Activated T-helper 2 cell treated with anti-CD3 and anti-CD28 coated beads, Interferon-gamma antibody, Interleukin-2, Interleukin-4, amounts not matched to agents 10 μg/mL and 5 μg/mL and 100 μg/mL, durations not matched to agents 14 hours and 24 hours and 36 hours (primary cell): ENCODE measurements at regions not wholly inside any gene's neighbourhood (a gene's known extent, or its start where the extent isn't known, plus 50 kb on each side); places are given as distances from the start of the nearest gene placed in this dataset.

Experiments used
- DNase-seq: peaks from one replicate; pipeline ENCODE4 v3.0.0; 2021; ENCODE audit warnings: low spot score
- H3K27ac Mint-ChIP-seq: one replicate; pipeline ENCODE4 v1.8.0; 2021; ENCODE audit warnings: mixed read lengths
- H3K27me3 Mint-ChIP-seq: one replicate; pipeline ENCODE4 v1.8.0; 2021; ENCODE audit warnings: low read depth, mixed read lengths
- H3K36me3 Mint-ChIP-seq: one replicate; pipeline ENCODE4 v1.8.0; 2021; ENCODE audit warnings: low read depth, mixed read lengths
- H3K4me1 Mint-ChIP-seq: one replicate; pipeline ENCODE4 v1.8.0; 2021; ENCODE audit warnings: low read depth, mixed read lengths
- H3K4me3 Mint-ChIP-seq: one replicate; pipeline ENCODE4 v1.8.0; 2021; ENCODE audit warnings: low read depth, mild to moderate bottlenecking, moderate library complexity, mixed read lengths
- H3K9me3 Mint-ChIP-seq: one replicate; pipeline ENCODE4 v1.8.0; 2021; ENCODE audit warnings: mixed read lengths
- intact Hi-C: fragments of 100-400 bp; cut with micrococcal nuclease; formaldehyde crosslinking; loops from one replicate; pipeline ENCODE4 v1.15.1; 2023

DNA sequence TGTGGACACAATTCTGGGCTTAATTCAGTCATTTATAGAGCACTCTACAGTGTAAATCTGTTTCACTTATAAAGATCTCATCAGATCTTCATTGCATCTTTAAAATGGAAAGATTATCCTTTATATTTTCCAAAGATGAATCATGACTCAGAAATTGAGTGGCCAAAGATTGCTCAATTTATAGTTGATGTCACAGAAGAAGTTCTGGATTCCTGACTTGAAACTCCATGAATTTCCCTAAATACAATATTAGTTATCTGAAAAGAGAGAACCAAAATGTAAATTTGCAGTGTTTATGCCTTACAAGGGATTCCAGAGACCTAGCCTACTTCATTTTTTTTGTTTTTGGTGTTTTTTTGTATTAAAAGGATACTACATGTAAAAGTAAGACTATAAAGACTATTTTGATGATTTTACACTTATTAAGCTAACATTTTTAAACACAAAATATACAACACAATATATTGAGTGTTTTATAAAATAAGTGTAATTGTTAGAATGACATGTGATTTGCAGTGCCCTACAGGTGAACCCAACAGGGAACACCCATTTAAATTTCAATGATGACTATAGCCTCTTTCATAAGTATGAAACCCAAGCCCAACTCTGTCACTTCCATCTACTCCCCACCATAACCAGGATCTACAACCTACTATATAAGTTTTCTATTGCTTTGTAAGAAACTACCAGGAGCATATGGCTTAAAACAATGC is 183.5 kb downstream of the PCDH7 start:
- H3K4me3 Mint-ChIP-seq = no peak overlapping the region
- intact Hi-C loops = no loop called here
- H3K4me1 Mint-ChIP-seq = no peaks in the 10 kb centered on the region

DNA sequence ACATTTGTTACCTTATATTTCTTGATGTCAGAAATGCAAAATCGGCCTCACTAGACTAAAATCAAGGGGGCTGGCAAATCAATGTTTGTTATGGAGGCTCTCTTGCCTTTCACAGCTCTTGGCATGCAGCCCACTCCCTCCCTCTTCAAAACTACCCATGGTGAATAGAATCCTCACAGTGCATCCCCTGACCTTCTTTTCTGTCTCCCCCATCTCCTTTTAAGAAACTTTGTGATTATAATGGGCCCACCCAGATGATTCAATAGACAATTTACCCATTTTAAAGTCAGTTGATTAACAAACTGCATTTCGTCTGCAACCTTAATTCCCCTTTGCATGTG is 184.0 kb downstream of the PCDH7 start:
- intact Hi-C loops = no loop called here
- no peak for DNase-seq
- H3K4me3 Mint-ChIP-seq = no peak overlapping the region
- H3K27ac Mint-ChIP-seq = no peak overlapping the region
- H3K36me3 Mint-ChIP-seq = no peaks in the 10 kb centered on the region
- H3K9me3 Mint-ChIP-seq = peaks cover 27% of the 10 kb centered on the region
- no peaks in the 10 kb centered on the region for H3K4me1 Mint-ChIP-seq
- no peaks in the 10 kb centered on the region for H3K27me3 Mint-ChIP-seq

More for the DNA sequence above, 183.5 kb downstream of the PCDH7 start:
- Mint-ChIP-seq H3K27me3 (no peaks in the 10 kb centered on the region), H3K36me3 (no peaks in the 10 kb centered on the region), H3K9me3 (peaks cover 31% of the 10 kb centered on the region), H3K27ac (no peak overlapping the region)
- DNase-seq = no peak

DNA sequence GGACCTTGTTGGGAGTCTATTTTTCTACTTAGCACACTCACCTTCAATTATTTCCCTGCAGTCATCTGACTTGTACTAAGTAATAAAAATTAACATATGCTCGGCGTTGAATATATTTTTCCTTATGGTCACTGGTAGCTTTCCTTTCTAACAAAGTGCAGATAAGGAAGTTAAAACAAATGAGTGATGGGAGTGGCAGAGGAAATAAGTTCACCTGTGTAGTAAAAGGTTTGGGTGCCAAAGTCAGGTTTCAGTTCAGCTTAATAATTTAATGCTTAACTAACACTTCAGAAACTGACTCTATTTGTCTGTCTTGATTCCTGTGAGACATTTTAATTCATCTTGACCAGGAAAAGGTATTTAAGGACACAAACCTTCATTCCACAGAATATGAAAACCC is 184.4 kb downstream of the PCDH7 start:
- intact Hi-C loops = no loop called here
- Mint-ChIP-seq H3K27me3 (no peaks in the 10 kb centered on the region), H3K4me1 (no peaks in the 10 kb centered on the region), H3K9me3 (peaks cover 23% of the 10 kb centered on the region), H3K4me3 (no peak overlapping the region), H3K36me3 (no peaks in the 10 kb centered on the region), H3K27ac (no peak overlapping the region)
- no peak for DNase-seq

DNA sequence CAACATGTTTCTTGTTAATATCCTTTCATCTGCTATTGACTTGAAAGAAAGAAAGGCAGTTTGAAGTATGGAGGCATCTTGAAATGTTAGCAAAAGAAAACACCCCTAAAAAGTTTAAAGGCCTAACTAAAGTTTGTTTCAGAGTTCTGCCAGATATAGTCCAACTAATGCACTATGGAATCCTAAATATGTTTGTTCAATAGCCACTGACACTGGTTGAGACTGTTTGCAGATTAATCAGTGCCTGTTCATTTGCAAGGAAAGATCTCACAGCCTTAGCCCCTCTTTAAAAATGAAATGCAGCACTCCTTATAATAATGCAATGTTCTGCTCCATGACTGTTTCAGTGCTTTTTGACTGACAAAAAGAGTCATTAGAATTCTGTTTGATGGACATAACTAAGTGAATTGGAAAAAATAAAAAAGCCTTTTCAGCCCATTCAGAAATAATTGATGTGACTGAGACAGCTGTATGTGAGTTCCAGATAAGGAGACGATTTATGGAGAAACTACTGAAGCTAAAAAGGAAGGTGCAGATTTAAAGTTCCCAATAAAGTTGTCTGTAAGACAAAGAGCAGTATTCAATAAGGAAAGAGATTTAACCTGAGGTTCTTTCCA is 192.0 kb downstream of the PCDH7 start:
- Mint-ChIP-seq H3K27me3 (no peaks in the 10 kb centered on the region), H3K27ac (no peak overlapping the region), H3K4me3 (no peak overlapping the region), H3K4me1 (no peaks in the 10 kb centered on the region), H3K36me3 (no peaks in the 10 kb centered on the region), H3K9me3 (peaks cover 26% of the 10 kb centered on the region)
- intact Hi-C loops = no loop called here
- DNase-seq = no peak

DNA sequence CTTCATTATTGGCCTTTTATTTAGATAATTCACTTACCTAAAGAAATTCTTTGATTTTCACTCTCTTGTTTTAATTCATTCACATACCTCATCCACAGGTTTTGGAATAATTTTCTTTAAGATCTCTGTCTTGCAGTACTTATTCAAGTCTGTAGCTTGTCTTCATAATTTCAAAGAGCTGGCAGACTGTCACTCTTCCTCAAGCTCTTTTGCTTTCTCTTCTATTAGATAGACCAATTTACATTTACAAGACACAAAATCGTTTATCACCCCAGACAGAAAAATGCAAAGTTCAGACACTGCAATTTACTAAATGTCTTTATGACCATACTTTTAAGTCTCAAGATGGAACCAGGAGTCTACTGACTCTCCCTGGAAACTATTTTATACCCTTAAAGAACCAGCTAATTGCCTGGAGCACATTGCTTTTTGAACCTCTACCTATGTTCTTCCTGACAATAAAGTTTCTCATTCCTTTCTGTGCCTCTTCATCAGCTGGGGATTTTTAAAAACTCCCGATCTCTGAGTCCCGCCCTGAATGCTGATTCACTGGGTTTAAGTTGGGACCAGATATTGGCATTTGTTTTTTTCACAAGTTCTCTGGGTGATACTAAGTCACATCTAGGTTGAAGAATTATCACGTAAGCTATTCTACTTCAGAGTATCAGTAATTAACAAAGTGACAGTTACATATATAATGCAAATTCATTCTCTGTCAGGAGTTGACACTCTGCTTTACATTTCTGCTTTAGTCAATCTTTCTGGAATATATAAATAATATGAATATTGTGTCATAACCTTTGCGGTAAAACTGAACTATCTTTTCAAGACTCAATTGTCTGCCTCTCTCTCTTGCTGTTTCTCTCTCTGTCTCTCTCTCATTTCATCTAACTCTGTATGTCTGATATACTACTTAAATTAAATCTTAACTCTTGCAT is 196.4 kb downstream of the PCDH7 start:
- Mint-ChIP-seq H3K27me3 (no peaks in the 10 kb centered on the region), H3K4me1 (no peaks in the 10 kb centered on the region), H3K9me3 (peaks cover 21% of the 10 kb centered on the region), H3K36me3 (no peaks in the 10 kb centered on the region), H3K4me3 (no peak overlapping the region), H3K27ac (no peak overlapping the region)
- DNase-seq = no peak
- intact Hi-C loops = no loop called here

DNA sequence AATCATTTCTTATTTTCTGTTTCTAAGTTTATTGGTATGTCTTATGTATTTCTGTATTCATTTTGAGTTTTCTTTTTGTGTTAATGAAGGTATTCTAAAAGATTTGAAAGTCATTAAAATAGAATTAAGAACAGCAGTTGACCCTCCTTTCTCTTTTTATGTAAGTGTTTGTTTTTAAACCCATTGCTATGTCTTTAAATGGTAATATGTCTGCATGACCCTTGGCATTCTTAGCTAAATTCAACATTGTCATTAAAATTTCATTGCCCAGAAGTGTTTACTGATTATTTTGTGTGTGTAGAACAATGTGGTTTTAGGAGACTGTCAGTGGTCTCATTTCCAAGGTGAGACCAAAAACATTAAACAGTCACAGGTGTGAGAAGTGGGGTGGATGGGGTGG is 197.8 kb downstream of the PCDH7 start:
- intact Hi-C loops = no loop called here
- Mint-ChIP-seq H3K4me3 (no peak overlapping the region), H3K27me3 (no peaks in the 10 kb centered on the region), H3K27ac (no peak overlapping the region), H3K9me3 (peaks cover 21% of the 10 kb centered on the region), H3K4me1 (no peaks in the 10 kb centered on the region), H3K36me3 (no peaks in the 10 kb centered on the region)
- DNase-seq = no peak

DNA sequence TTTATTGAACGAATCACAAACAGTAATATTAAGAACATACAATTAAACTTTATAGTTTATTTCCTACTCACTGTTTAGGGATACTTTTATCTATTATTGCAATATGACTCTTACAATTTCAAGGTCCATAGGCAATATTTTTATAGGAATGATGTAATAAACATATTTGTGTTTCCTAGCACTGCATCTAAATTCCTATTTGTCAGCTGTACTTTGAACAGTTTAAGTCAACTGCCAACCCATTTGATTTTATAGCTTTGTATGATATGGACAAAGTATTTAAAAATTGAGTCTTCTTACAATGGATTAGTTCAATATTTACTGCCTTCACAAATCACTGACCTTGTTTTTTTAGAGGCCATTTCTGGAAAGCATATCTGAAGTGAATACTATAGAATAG is 199.3 kb downstream of the PCDH7 start:
- Mint-ChIP-seq H3K4me1 (no peaks in the 10 kb centered on the region), H3K36me3 (no peaks in the 10 kb centered on the region), H3K27me3 (no peaks in the 10 kb centered on the region), H3K9me3 (peaks cover 25% of the 10 kb centered on the region), H3K4me3 (no peak overlapping the region), H3K27ac (no peak overlapping the region)
- intact Hi-C loops = no loop called here
- DNase-seq = no peak

DNA sequence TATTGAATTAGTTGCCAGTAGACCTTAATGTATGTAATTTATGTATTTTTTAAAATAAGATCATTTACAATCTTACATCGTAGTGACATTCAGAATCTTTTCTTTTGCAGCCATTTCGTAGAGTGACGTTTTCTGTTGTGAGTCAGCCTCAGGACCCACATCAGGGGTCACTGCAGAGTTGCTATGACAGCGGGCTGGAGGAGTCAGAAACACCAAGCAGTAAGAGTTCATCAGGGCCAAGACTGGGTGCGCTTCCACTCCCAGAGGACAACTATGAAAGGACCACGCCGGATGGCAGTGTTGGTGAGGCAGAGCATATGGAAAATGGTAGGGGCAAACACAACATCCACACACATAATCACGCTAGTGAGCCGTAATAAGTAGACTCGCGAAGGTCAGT is 199.9 kb downstream of the PCDH7 start:
- H3K36me3 Mint-ChIP-seq = no peaks in the 10 kb centered on the region

DNA sequence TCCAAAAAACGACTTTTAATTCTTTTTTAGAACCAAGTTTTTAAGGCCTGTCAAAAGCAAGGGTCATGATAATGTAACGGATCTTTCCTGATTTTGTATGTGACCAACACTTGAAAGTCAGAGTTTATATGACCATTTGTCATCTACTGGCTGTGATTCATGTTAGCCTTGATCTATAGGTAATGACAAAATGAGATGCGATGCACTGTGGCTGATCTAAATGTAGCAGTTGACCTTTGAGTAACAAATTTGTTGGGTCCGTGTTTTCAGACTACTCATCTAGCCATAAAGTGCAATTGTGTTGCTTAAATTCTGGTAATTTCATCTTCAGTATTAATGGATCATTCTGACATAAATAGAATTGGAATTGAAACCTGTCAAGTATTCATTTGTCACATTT is 202.5 kb downstream of the PCDH7 start:
- Mint-ChIP-seq H3K36me3 (no peaks in the 10 kb centered on the region), H3K9me3 (peaks cover 8% of the 10 kb centered on the region), H3K27me3 (no peaks in the 10 kb centered on the region), H3K4me3 (no peak overlapping the region), H3K27ac (no peak overlapping the region), H3K4me1 (no peaks in the 10 kb centered on the region)
- intact Hi-C loops = no loop called here
- no peak for DNase-seq

More for the DNA sequence above, 199.9 kb downstream of the PCDH7 start:
- no peak overlapping the region for H3K27ac Mint-ChIP-seq
- DNase-seq = no peak
- H3K4me3 Mint-ChIP-seq = no peak overlapping the region
- H3K27me3 Mint-ChIP-seq = no peaks in the 10 kb centered on the region
- no peaks in the 10 kb centered on the region for H3K4me1 Mint-ChIP-seq
- intact Hi-C loops = no loop called here
- peaks cover 24% of the 10 kb centered on the region for H3K9me3 Mint-ChIP-seq

DNA sequence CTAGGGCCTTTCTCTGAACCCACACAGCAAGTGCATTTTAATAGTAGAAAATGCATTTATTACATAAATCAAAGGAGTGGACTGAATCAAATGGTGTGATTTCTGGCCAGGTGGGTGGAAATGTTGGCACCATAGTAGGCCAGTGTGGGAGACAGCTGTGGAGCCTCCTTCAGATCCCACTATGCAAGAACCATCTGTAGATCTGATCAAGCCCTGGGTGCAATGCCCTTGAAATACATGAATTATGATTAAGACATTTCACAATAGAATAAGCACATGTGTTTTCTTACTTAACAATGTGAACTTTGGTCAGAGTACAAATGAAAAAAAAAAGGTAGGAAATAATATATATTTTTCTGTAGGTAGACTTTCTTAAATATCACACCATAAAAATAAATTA is 204.3 kb downstream of the PCDH7 start:
- Mint-ChIP-seq H3K36me3 (no peaks in the 10 kb centered on the region), H3K27me3 (no peaks in the 10 kb centered on the region), H3K9me3 (peaks cover 12% of the 10 kb centered on the region), H3K4me3 (no peak overlapping the region), H3K4me1 (no peaks in the 10 kb centered on the region), H3K27ac (no peak overlapping the region)
- intact Hi-C loops = no loop called here
- DNase-seq = no peak

DNA sequence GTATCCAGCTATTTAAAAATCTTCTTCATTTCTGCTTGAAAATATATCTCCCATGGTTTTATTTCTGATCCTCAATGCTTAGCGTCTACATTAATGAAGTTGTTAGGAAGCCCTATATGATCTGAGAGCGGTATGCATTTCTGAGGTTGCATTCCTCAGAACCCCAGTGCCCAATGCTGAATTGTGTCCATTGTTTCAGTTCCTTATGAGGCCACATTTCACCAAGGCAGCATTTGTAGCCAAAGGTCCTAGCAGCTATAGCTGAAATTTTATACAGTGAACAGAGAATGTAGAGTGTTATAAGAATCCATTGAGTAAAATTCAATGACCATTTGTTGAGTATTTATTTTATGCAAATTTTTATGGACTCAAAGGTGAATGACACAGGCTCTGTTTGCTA is 209.5 kb downstream of the PCDH7 start:
- no peak for DNase-seq
- Mint-ChIP-seq H3K4me1 (no peaks in the 10 kb centered on the region), H3K36me3 (no peaks in the 10 kb centered on the region), H3K27ac (no peak overlapping the region), H3K4me3 (no peak overlapping the region), H3K27me3 (no peaks in the 10 kb centered on the region), H3K9me3 (peaks cover 25% of the 10 kb centered on the region)
- intact Hi-C loops = no loop called here

DNA sequence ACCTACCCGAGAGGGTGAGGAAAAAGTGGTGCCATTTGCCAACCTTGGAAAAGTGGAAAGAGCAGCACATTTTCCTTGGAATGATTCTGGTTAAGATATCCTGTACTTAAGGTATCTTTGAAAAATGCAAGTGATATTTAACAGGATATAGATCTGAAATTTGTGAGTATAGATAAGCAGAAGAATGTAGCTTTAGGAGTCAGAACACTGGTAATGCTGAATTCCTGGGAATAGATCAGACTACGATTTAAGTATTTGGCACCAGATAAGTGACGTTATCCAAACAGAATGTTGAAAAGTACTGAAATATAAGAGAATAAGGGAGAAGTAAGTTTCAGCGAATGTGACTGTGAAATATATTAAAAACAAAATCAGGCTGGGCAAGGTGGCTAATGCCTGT is 210.1 kb downstream of the PCDH7 start:
- H3K4me3 Mint-ChIP-seq = no peak overlapping the region

DNA sequence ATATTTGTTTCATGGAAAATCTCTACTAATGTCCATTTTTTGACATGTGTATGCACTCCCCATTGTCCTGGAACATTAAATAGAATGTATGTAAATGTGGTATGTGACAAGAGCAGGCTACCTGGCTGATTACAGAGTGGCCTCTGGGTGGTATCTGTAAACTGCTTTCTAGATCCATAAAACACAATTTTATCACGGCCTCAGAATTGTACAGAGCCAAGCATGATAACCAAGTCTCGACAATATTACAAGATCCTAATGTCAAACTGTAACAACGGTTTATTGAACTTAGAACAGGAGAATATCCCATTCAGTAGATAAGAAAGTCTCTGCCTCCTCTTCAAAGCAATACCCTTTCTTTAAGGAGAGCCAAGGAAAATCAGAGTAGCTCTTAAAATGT is 212.4 kb downstream of the PCDH7 start:
- Mint-ChIP-seq H3K4me3 (no peak overlapping the region), H3K4me1 (no peaks in the 10 kb centered on the region), H3K36me3 (no peaks in the 10 kb centered on the region), H3K9me3 (peaks cover 30% of the 10 kb centered on the region), H3K27ac (no peak overlapping the region), H3K27me3 (no peaks in the 10 kb centered on the region)
- intact Hi-C loops = no loop called here
- no peak for DNase-seq

More for the DNA sequence above, 210.1 kb downstream of the PCDH7 start:
- no peaks in the 10 kb centered on the region for H3K4me1 Mint-ChIP-seq
- H3K27ac Mint-ChIP-seq = no peak overlapping the region
- no peaks in the 10 kb centered on the region for H3K27me3 Mint-ChIP-seq
- H3K9me3 Mint-ChIP-seq = peaks cover 25% of the 10 kb centered on the region
- no peak for DNase-seq
- H3K36me3 Mint-ChIP-seq = no peaks in the 10 kb centered on the region
- intact Hi-C loops = no loop called here
